K562 (cell line): ENCODE measurements at regions not wholly inside any gene's neighbourhood (a gene's known extent, or its start where the extent isn't known, plus 50 kb on each side); places are given as distances from the start of the nearest gene placed in this dataset.

Experiments used
- ATAC-seq: fragments of 200-7000 bp; cut with Tn5 transposase; 3 replicates; pipeline ENCODE4 v1.9.1; 2020; ENCODE audit warnings: moderate library complexity
- BruUV-seq: library from RNA; stranded (reverse); fragments of 400-500 nt; replicated peaks from 2 replicates; lab custom pipeline; 2021; lab: Mats Ljungman, UMichigan
- CTCF ChIA-PET: fragments of 300-600 bp; formaldehyde crosslinking; extraction: SDS; loops from one replicate; lab custom pipeline; 2021; ENCODE audit warnings: low intra/inter-chr PET ratio; lab: Yijun Ruan, JAX
- POLR2A ChIA-PET: fragments of 300-600, 350-650 bp; sonication (Branson Sonifier 250); formaldehyde crosslinking; extraction: SDS; loops from one replicate; lab custom pipeline; 2021; ENCODE audit warnings: antibody characterized with exemption, inconsistent platforms; lab: Yijun Ruan, JAX
- DNase-seq, 4 experiments: peaks; one replicate each; pipeline versions ENCODE4 v3.0.0 to v3.0.0-alpha.2; 2011 to 2018; ENCODE audit warnings: low spot score in 3 of 4, mixed read lengths in 3 of 4; ENCODE audit errors: extremely low read depth in 1 of 4
- FAIRE-seq: peaks from 2 replicates; lab custom pipeline; 2011; peaks lifted over from hg19 to GRCh38; lab: Jason Lieb, UNC
- H2AFZ ChIP-seq: 2 replicates; pipeline ENCODE4 v1.6.0; 2011; ENCODE audit warnings: low read depth, low read length, control low read depth, inconsistent platforms
- H3K27ac ChIP-seq: fragments of 200-600 bp; 3 replicates; pipeline ENCODE4 v1.8.0; 2011; ENCODE audit warnings: low read depth, mild to moderate bottlenecking, control low read depth, inconsistent platforms, low read length, moderate library complexity, mixed read lengths; ENCODE audit errors: extremely low read depth
- H3K27me3 ChIP-seq, 2 experiments: fragments of 300-600 bp in 1 of 2; 2 replicates in 1 of 2; 3 replicates in 1 of 2; pipeline versions ENCODE4 v1.6.0 to v1.8.0; 2011; ENCODE audit warnings: inconsistent platforms in 2 of 2, low read length in 2 of 2, mild to moderate bottlenecking in 1 of 2, mixed read lengths in 1 of 2, moderate library complexity in 1 of 2; ENCODE audit not compliant: control insufficient read depth in 2 of 2, insufficient read depth in 2 of 2
- H3K36me3 ChIP-seq: fragments of 300-600 bp; 3 replicates; pipeline ENCODE4 v1.8.0; 2011; ENCODE audit warnings: mild to moderate bottlenecking, low read length, inconsistent platforms; ENCODE audit not compliant: control insufficient read depth, insufficient read depth
- H3K4me1 ChIP-seq, 2 experiments: fragments of 200-600 bp in 1 of 2; replicated peaks in 1 of 2; 2 replicates in 1 of 2; 3 replicates in 1 of 2; pipeline versions ENCODE4 v1.5.1 to v1.8.0; 2011; ENCODE audit warnings: inconsistent platforms in 2 of 2, low read length in 2 of 2, mild to moderate bottlenecking in 1 of 2, mixed read lengths in 1 of 2, moderate library complexity in 1 of 2; ENCODE audit not compliant: control insufficient read depth in 2 of 2, insufficient read depth in 2 of 2
- H3K4me2 ChIP-seq: 2 replicates; pipeline ENCODE4 v1.6.1; 2011; ENCODE audit warnings: low read length, control low read depth, inconsistent platforms, mixed read lengths; ENCODE audit not compliant: insufficient read depth
- H3K4me3 ChIP-seq: fragments of 200-600 bp; sonication (generic), shearing (Covaris generic); 2 replicates; pipeline ENCODE4 v1.5.1; 2016; ENCODE audit warnings: control low read depth, inconsistent platforms
- H3K79me2 ChIP-seq: fragments of 200-600 bp; 3 replicates; pipeline ENCODE4 v1.8.0; 2011; ENCODE audit warnings: low read length, inconsistent platforms; ENCODE audit not compliant: control insufficient read depth, insufficient read depth
- H3K9ac ChIP-seq, 2 experiments: 2 replicates each; pipeline versions ENCODE4 v1.6.0 to v1.6.1; 2011; ENCODE audit warnings: low read depth in 2 of 2, low read length in 2 of 2, control low read depth in 1 of 2, inconsistent platforms in 1 of 2, mild to moderate bottlenecking in 1 of 2, mixed read lengths in 1 of 2; ENCODE audit not compliant: insufficient read depth in 1 of 2
- H3K9me1 ChIP-seq: one replicate; pipeline ENCODE4 v1.6.0; 2011; ENCODE audit warnings: inconsistent platforms, mild to moderate bottlenecking, low read length, moderate library complexity; ENCODE audit not compliant: control insufficient read depth, insufficient read depth
- H3K9me3 ChIP-seq: replicated peaks from 2 replicates; pipeline ENCODE4 v1.5.1; 2011; ENCODE audit warnings: low read depth, low read length, inconsistent platforms; ENCODE audit not compliant: control insufficient read depth, insufficient read depth
- H4K20me1 ChIP-seq: replicated peaks from 2 replicates; pipeline ENCODE4 v1.6.1; 2011; ENCODE audit warnings: low read length, inconsistent platforms, mixed read lengths; ENCODE audit not compliant: control insufficient read depth, insufficient read depth
- EWSR1 ChIP-seq: fragments of 450-650 bp; IDR thresholded peaks from 2 replicates; pipeline ENCODE4 v1.6.1; 2018; ENCODE audit warnings: borderline replicate concordance, mild to moderate bottlenecking, low read depth, moderate library complexity; ENCODE audit not compliant: partially characterized antibody
- FOSL1 ChIP-seq: fragments of 200-800 bp; sonication (Bioruptor generic); conservative IDR thresholded peaks from 2 replicates; pipeline ENCODE4 v1.6.1; 2016; ENCODE audit warnings: missing genetic modification characterization, missing compliant biosample characterization
- SMAD1 ChIP-seq: fragments of 150-350 bp; IDR thresholded peaks from 2 replicates; pipeline ENCODE4 v1.6.1; 2014; ENCODE audit warnings: low read length, low read depth; ENCODE audit not compliant: partially characterized antibody
- SRSF7 ChIP-seq: fragments of 200-400 bp; formaldehyde crosslinking; optimal IDR thresholded peaks from 2 replicates; pipeline ENCODE3; 2017; ENCODE audit warnings: mild to moderate bottlenecking, low read depth, low read length
- TAF1 ChIP-seq: IDR thresholded peaks from 2 replicates; pipeline ENCODE4 v1.6.1; 2011; ENCODE audit warnings: mild to moderate bottlenecking, low read length, moderate library complexity; ENCODE audit not compliant: insufficient read depth, control insufficient read depth, severe bottlenecking; ENCODE audit errors: extremely low read depth
- TCF3 ChIP-seq: sonication (generic); formaldehyde crosslinking; IDR thresholded peaks from 2 replicates; pipeline ENCODE4 v1.4.0; 2020; ENCODE audit warnings: mild to moderate bottlenecking, missing genetic modification reagents
- ZNF75A ChIP-seq: fragments of 450-650 bp; formaldehyde crosslinking; IDR thresholded peaks from 2 replicates; pipeline ENCODE4 v1.4.0; 2020; ENCODE audit warnings: mild to moderate bottlenecking
- whole genome bisulfite sequencing: fragments of 100-300 bp; shearing (Covaris generic); methylation state at CpG from one replicate; pipeline ENCODE4 v1.1.6; 2016; ENCODE audit warnings: low coverage, mixed read lengths; ENCODE audit not compliant: insufficient coverage; ENCODE audit errors: missing lambda C conversion rate; 5-methylcytosine and 5-hydroxymethylcytosine counted together
- in situ Hi-C: fragments of 300-500 bp; cut with MboI; formaldehyde crosslinking; loops from 4 replicates; pipeline ENCODE4 v1.15.0; 2018; ENCODE audit warnings: inconsistent platforms, mixed read lengths
- intact Hi-C: fragments of 100-400 bp; cut with micrococcal nuclease; formaldehyde crosslinking; loops from 2 replicates; pipeline ENCODE4 v1.14.2; 2022
- TF ChIP-seq, protein P1 (sequence below): sonication (generic); formaldehyde crosslinking; IDR thresholded peaks from 2 replicates; pipeline ENCODE4 v1.8.1; 2023; ENCODE audit warnings: missing genetic modification reagents, mild to moderate bottlenecking, borderline replicate concordance

DNA sequence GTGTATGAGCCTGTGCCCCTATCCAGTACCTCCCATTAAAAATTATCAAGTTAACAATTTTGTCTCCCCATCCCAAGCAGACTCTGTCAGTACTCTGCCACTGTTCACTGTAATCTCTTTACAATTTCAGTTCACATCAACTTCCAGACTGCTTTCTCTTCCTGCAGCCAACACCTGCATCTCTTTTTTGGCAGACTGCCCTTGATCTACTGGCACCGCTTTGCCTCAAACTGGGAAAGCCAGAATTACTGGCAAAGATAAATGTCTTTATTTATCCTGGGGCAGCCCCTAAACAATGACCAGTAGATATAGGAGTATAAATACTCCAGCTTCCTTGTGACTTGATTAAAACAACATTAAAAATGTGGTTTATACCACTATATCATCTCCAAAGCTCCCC is 494.1 kb downstream of the ZNF385D start:
- in situ Hi-C loops (no loop called here), intact Hi-C loops (no loop called here)
- TF ChIP-seq ZNF75A (CRISPR knock-in tag) (no peak), SMAD1 (no peak), SRSF7 (no peak), EWSR1 (no peak), TCF3 (CRISPR knock-in tag) (no peak), TAF1 (no peak), FOSL1 (tag) (no peak)
- TF ChIP-seq, protein P1, sequence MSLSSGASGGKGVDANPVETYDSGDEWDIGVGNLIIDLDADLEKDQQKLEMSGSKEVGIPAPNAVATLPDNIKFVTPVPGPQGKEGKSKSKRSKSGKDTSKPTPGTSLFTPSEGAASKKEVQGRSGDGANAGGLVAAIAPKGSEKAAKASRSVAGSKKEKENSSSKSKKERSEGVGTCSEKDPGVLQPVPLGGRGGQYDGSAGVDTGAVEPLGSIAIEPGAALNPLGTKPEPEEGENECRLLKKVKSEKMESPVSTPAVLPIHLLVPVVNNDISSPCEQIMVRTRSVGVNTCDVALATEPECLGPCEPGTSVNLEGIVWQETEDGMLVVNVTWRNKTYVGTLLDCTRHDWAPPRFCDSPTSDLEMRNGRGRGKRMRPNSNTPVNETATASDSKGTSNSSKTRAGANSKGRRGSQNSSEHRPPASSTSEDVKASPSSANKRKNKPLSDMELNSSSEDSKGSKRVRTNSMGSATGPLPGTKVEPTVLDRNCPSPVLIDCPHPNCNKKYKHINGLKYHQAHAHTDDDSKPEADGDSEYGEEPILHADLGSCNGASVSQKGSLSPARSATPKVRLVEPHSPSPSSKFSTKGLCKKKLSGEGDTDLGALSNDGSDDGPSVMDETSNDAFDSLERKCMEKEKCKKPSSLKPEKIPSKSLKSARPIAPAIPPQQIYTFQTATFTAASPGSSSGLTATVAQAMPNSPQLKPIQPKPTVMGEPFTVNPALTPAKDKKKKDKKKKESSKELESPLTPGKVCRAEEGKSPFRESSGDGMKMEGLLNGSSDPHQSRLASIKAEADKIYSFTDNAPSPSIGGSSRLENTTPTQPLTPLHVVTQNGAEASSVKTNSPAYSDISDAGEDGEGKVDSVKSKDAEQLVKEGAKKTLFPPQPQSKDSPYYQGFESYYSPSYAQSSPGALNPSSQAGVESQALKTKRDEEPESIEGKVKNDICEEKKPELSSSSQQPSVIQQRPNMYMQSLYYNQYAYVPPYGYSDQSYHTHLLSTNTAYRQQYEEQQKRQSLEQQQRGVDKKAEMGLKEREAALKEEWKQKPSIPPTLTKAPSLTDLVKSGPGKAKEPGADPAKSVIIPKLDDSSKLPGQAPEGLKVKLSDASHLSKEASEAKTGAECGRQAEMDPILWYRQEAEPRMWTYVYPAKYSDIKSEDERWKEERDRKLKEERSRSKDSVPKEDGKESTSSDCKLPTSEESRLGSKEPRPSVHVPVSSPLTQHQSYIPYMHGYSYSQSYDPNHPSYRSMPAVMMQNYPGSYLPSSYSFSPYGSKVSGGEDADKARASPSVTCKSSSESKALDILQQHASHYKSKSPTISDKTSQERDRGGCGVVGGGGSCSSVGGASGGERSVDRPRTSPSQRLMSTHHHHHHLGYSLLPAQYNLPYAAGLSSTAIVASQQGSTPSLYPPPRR, result no peak
- H3K9me3 ChIP-seq, result no peaks in the 10 kb centered on the region
- H2AFZ ChIP-seq, result no peak overlapping the region
- FAIRE-seq, result no peak
- CTCF ChIA-PET, result no interaction called here
- no peak overlapping the region for H3K4me3 ChIP-seq
- no peaks in the 10 kb centered on the region for H3K4me1 ChIP-seq
- no peak for ATAC-seq
- no peaks in the 10 kb centered on the region for H3K79me2 ChIP-seq
- H3K27ac ChIP-seq, result no peak overlapping the region
- no peaks in the 10 kb centered on the region for H3K36me3 ChIP-seq
- H3K9me1 ChIP-seq, result no peaks in the 10 kb centered on the region
- no peak for DNase-seq
- WGBS, result 0% methylated on average over 1 of the region's 1 CpG
- POLR2A ChIA-PET, result no interaction called here
- no peak overlapping the region for H3K9ac ChIP-seq
- BruUV-seq, result no TSS peak
- no peaks in the 10 kb centered on the region for H4K20me1 ChIP-seq
- no peak overlapping the region for H3K4me2 ChIP-seq
- no peaks in the 10 kb centered on the region for H3K27me3 ChIP-seq
